Panc1 (cell line): ENCODE measurements at regions not wholly inside any gene's neighbourhood (a gene's known extent, or its start where the extent isn't known, plus 50 kb on each side); places are given as distances from the start of the nearest gene placed in this dataset.
A peak's percentile ranks its signal among the peaks of the same experiment; 100 is the strongest.

Experiments used
- ATAC-seq: fragments of 200-7000 bp; cut with Tn5 transposase; 2 replicates; pipeline ENCODE4 v1.9.1; 2020; ENCODE audit warnings: mild to moderate bottlenecking, moderate library complexity
- BruUV-seq: library from RNA; stranded (reverse); fragments of 400-500 nt; replicated peaks from 2 replicates; lab custom pipeline; 2021; lab: Mats Ljungman, UMichigan
- CTCF ChIA-PET: fragments of 300-600 bp; sonication (Branson Sonifier 250); formaldehyde crosslinking; loops from one replicate; lab custom pipeline; 2022; ENCODE audit warnings: antibody characterized with exemption; lab: Charles Lee
- POLR2A ChIA-PET: fragments of 300-600 bp; sonication (Branson Sonifier 250); formaldehyde crosslinking; loops from one replicate; lab custom pipeline; 2022; ENCODE audit warnings: antibody characterized with exemption; lab: Charles Lee
- DNase-seq: peaks from one replicate; pipeline ENCODE4 v3.0.0-alpha.2; 2010; ENCODE audit warnings: low read depth, low spot score
- H3K27ac ChIP-seq: 2 replicates; pipeline ENCODE4 v1.5.1; 2011; ENCODE audit warnings: mild to moderate bottlenecking, low read length, inconsistent platforms
- H3K27me3 ChIP-seq: fragments of 200-500 bp; sonication (Bioruptor generic); 2 replicates; pipeline ENCODE4 v1.6.0; 2014; ENCODE audit warnings: low read length, inconsistent platforms; ENCODE audit not compliant: control insufficient read depth, insufficient read depth
- H3K36me3 ChIP-seq: fragments of 200-500 bp; sonication (Bioruptor generic); 2 replicates; pipeline ENCODE4 v1.5.1; 2014; ENCODE audit warnings: inconsistent platforms, mild to moderate bottlenecking, low read length, moderate library complexity; ENCODE audit not compliant: control insufficient read depth, insufficient read depth
- H3K4me1 ChIP-seq: 2 replicates; pipeline ENCODE4 v1.5.1; 2011; ENCODE audit warnings: inconsistent platforms, mild to moderate bottlenecking, low read length, moderate library complexity; ENCODE audit not compliant: control insufficient read depth, insufficient read depth
- H3K4me3 ChIP-seq, 2 experiments: 2 replicates each; pipeline ENCODE4 v1.5.1; 2011 to 2012; ENCODE audit warnings: low read depth in 2 of 2, low read length in 2 of 2, mild to moderate bottlenecking in 2 of 2, inconsistent platforms in 1 of 2, moderate library complexity in 1 of 2
- H3K9me3 ChIP-seq: fragments of 200-500 bp; sonication (Bioruptor generic); 2 replicates; pipeline ENCODE4 v1.5.1; 2014; ENCODE audit warnings: low read depth, mild to moderate bottlenecking, inconsistent platforms, low read length, moderate library complexity; ENCODE audit not compliant: control insufficient read depth, insufficient read depth
- POLR2AphosphoS5 ChIP-seq: IDR thresholded peaks from 2 replicates; pipeline ENCODE4 v1.6.1; 2012; ENCODE audit warnings: mild to moderate bottlenecking, low read depth, low read length, moderate library complexity
- SIN3A ChIP-seq: IDR thresholded peaks from 2 replicates; pipeline ENCODE4 v1.6.1; 2012; ENCODE audit warnings: low read depth, mild to moderate bottlenecking, low read length, moderate library complexity, borderline replicate concordance; ENCODE audit not compliant: insufficient read depth
- TCF7L2 ChIP-seq: IDR thresholded peaks from 2 replicates; pipeline ENCODE4 v1.6.1; 2011; ENCODE audit warnings: mild to moderate bottlenecking, low read depth, low read length, inconsistent platforms
- in situ Hi-C: cut with HindIII; loops from 2 replicates; pipeline ENCODE4 v1.10.0; 2016; ENCODE audit warnings: low sequenced_read_pairs, low pct_unique_long_range_greater_than_20kb
- intact Hi-C: fragments of 100-400 bp; cut with micrococcal nuclease; formaldehyde crosslinking; loops from one replicate; pipeline ENCODE4 v1.10.0; 2022; ENCODE audit not compliant: unreplicated experiment
- TF ChIP-seq, protein P1 (sequence below): fragments of 450-650 bp; IDR thresholded peaks from 2 replicates; pipeline ENCODE4 v1.5.1; 2017; ENCODE audit warnings: mild to moderate bottlenecking
- TF ChIP-seq, protein P2 (sequence below), 2 experiments: IDR thresholded peaks; 2 replicates each; pipeline ENCODE4 v1.6.1; 2011 to 2012; ENCODE audit warnings: low read depth in 2 of 2, control low read depth in 1 of 2, low read length in 1 of 2, mild to moderate bottlenecking in 1 of 2, moderate library complexity in 1 of 2; ENCODE audit not compliant: insufficient read depth in 1 of 2

DNA sequence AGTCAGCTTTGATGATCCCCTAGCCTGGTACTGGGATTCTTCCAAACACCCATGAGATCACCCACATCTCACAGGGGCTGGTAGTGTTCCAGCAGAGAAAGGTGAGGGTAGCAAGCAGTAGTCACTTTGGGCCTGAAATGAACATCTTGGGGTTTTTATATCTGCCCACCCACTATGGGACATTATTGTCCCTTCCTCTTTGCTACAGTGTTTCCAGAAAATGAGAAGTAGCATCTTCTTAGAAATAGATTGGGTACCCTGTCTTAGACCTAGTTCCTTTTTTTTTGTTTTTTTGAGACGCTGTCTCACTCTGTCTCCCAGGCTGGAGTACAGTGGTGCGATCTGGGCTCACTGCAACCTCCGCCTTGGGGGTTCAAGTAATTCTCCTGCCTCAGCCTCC is 249.2 kb upstream of the ANKRD55 start:
- H3K27ac ChIP-seq = no peak overlapping the region
- intact Hi-C loops (loop anchor here (10.0 kb wide), 1 partner anchor 332 kb away; the partner anchor contains the start of gene MAP3K1), in situ Hi-C loops (no loop called here)
- 0 out of 2 replicates have a peak, but pooled peaks cover 2% of the 10 kb centered on the region for H3K4me1 ChIP-seq
- TF ChIP-seq, protein P1, sequence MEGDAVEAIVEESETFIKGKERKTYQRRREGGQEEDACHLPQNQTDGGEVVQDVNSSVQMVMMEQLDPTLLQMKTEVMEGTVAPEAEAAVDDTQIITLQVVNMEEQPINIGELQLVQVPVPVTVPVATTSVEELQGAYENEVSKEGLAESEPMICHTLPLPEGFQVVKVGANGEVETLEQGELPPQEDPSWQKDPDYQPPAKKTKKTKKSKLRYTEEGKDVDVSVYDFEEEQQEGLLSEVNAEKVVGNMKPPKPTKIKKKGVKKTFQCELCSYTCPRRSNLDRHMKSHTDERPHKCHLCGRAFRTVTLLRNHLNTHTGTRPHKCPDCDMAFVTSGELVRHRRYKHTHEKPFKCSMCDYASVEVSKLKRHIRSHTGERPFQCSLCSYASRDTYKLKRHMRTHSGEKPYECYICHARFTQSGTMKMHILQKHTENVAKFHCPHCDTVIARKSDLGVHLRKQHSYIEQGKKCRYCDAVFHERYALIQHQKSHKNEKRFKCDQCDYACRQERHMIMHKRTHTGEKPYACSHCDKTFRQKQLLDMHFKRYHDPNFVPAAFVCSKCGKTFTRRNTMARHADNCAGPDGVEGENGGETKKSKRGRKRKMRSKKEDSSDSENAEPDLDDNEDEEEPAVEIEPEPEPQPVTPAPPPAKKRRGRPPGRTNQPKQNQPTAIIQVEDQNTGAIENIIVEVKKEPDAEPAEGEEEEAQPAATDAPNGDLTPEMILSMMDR = no peak
- TF ChIP-seq, protein P2, sequence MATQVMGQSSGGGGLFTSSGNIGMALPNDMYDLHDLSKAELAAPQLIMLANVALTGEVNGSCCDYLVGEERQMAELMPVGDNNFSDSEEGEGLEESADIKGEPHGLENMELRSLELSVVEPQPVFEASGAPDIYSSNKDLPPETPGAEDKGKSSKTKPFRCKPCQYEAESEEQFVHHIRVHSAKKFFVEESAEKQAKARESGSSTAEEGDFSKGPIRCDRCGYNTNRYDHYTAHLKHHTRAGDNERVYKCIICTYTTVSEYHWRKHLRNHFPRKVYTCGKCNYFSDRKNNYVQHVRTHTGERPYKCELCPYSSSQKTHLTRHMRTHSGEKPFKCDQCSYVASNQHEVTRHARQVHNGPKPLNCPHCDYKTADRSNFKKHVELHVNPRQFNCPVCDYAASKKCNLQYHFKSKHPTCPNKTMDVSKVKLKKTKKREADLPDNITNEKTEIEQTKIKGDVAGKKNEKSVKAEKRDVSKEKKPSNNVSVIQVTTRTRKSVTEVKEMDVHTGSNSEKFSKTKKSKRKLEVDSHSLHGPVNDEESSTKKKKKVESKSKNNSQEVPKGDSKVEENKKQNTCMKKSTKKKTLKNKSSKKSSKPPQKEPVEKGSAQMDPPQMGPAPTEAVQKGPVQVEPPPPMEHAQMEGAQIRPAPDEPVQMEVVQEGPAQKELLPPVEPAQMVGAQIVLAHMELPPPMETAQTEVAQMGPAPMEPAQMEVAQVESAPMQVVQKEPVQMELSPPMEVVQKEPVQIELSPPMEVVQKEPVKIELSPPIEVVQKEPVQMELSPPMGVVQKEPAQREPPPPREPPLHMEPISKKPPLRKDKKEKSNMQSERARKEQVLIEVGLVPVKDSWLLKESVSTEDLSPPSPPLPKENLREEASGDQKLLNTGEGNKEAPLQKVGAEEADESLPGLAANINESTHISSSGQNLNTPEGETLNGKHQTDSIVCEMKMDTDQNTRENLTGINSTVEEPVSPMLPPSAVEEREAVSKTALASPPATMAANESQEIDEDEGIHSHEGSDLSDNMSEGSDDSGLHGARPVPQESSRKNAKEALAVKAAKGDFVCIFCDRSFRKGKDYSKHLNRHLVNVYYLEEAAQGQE (IDR thresholded peaks at IDR 0.05; ENCODE audit: insufficient read depth in 1 of 2, low read depth in 2 of 2, low read length in 1 of 2) = no peak
- no peak for TF ChIP-seq POLR2AphosphoS5
- no peak for TF ChIP-seq TCF7L2
- no peak for TF ChIP-seq SIN3A
- H3K9me3 ChIP-seq = no peaks in the 10 kb centered on the region
- ATAC-seq (no peak), DNase-seq (no peak)
- H3K27me3 ChIP-seq = 0 out of 2 replicates have a peak, but pooled peaks cover 3% of the 10 kb centered on the region
- BruUV-seq = no TSS peak
- no peak overlapping the region for H3K4me3 ChIP-seq
- no peaks in the 10 kb centered on the region for H3K36me3 ChIP-seq
- ChIA-PET POLR2A (no interaction called here), CTCF (no interaction called here)

DNA sequence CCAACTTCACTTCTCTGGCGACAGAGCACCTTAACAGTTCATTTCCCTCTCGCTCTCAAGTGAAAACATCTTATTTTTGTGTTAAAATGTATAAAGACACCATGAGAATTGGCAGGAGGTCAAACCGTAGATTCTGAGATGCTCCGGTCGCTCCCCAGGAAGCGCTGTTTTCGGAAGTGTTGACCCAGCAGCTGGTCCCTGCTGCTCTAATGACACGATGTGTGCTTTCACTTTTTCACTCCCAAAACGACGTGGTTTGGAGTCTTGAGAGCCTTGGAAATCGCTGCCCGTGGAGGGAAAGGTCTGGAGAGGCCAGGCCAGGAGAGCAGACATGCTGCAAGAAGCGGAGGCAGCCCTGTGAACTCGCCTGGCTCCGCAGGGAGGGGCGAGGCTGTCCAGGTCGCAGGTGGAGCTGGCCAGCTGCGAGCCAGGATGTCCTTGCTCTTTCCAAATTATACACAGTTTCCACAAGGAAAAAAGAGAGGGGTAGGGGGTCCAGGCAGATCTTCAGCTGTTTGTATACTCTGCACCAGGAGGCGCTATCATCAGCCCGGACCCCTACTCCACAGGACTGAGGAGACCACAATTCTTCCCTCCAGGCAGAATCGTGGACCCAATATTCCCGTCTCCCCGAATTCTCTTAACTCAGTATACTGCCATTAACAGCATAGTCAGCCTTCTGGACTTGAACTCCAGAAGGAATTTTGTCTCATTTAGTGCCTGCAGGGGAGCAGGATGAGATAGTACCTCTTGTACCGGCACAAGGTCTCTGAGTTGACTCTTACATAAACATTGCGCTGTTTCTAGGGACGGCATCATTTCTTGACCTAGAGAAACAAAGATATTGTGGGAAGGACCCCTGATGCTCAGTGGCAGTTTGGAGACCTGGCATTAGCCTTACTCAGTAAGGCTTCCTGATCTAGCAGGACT is 248.6 kb upstream of the ANKRD55 start:
- no peaks in the 10 kb centered on the region for H3K36me3 ChIP-seq
- ChIA-PET CTCF (no interaction called here), POLR2A (no interaction called here)
- TF ChIP-seq, protein P2 (IDR thresholded peaks at IDR 0.05; ENCODE audit: insufficient read depth in 1 of 2, low read depth in 2 of 2, low read length in 1 of 2) = no peak
- no peak for TF ChIP-seq TCF7L2
- TF ChIP-seq POLR2AphosphoS5 = no peak
- TF ChIP-seq, protein P1 = peak; percentile 55
- TF ChIP-seq SIN3A = no peak
- ATAC-seq (peak; percentile 68), DNase-seq (no peak)
- intact Hi-C loops = loop anchor here (10.0 kb wide), 1 partner anchor 333 kb away; the partner anchor contains the start of gene MAP3K1
- H3K27me3 ChIP-seq = 0 out of 2 replicates have a peak, but pooled peaks cover 3% of the 10 kb centered on the region
- in situ Hi-C loops = no loop called here
- 0 out of 2 replicates have a peak, but pooled peaks cover 2% of the 10 kb centered on the region for H3K4me1 ChIP-seq
- BruUV-seq = no TSS peak
- peak overlapping the region; percentile 37 to 64 for H3K4me3 ChIP-seq
- H3K27ac ChIP-seq = no peak overlapping the region
- no peaks in the 10 kb centered on the region for H3K9me3 ChIP-seq
